GM18909 (cell line): ENCODE measurements at regions not wholly inside any gene's neighbourhood (a gene's known extent, or its start where the extent isn't known, plus 50 kb on each side); places are given as distances from the start of the nearest gene placed in this dataset.
"Not testable (repeated sequence)": the region's sequence is repeated elsewhere in the genome, so short reads cannot be mapped to it uniquely, and the experiment has no call there.

Experiments used
- ATAC-seq: cut with Tn5 transposase; IDR thresholded peaks from one replicate; pipeline ENCODE4 v1.9.1; 2021; ENCODE audit warnings: mild to moderate bottlenecking; ENCODE audit not compliant: unreplicated experiment, poor library complexity

- not testable (repeated sequence) for ATAC-seq
Measured at GRCh38 chr2:230637486-230637885, 75.2 kb upstream of the CAB39 start.

- ATAC-seq: no peak
Measured at GRCh38 chr2:230640540-230641011, 72.1 kb upstream of the CAB39 start.

- no peak for ATAC-seq
Measured at GRCh38 chr2:230642966-230643365, 69.7 kb upstream of the CAB39 start.

- peak; percentile 88 for ATAC-seq
Measured at GRCh38 chr2:230643576-230644291, 68.9 kb upstream of the CAB39 start.

- peak; percentile 25 for ATAC-seq
Measured at GRCh38 chr2:230644356-230644935, 68.2 kb upstream of the CAB39 start.

- no peak for ATAC-seq
Measured at GRCh38 chr2:230648356-230648755, 64.3 kb upstream of the CAB39 start.

- peak; percentile 89 for ATAC-seq
Measured at GRCh38 chr2:230650585-230651137, 62.0 kb upstream of the CAB39 start.

- no peak for ATAC-seq
Measured at GRCh38 chr2:230654057-230654456, 58.6 kb upstream of the CAB39 start.

- ATAC-seq: no peak
Measured at GRCh38 chr2:230657462-230657861, 55.2 kb upstream of the CAB39 start.

GRCh38 chr2:230657906-230658305 is 54.7 kb upstream of the CAB39 start:
- ATAC-seq: no peak

GRCh38 chr2:230658577-230658876 is 54.1 kb upstream of the CAB39 start:
- ATAC-seq: no peak

- peak; percentile 57 for ATAC-seq
Measured at GRCh38 chr2:230658877-230659652, 53.6 kb upstream of the CAB39 start.

GRCh38 chr2:230660294-230661060 is 52.2 kb upstream of the CAB39 start:
- no peak for ATAC-seq

GRCh38 chr2:230661072-230661957 is 51.3 kb upstream of the CAB39 start:
- peak; percentile 38 for ATAC-seq
